Breast epithelium (tissue), 3 donors: ENCODE measurements at regions not wholly inside any gene's neighbourhood (a gene's known extent, or its start where the extent isn't known, plus 50 kb on each side); places are given as distances from the start of the nearest gene placed in this dataset.

Experiments used
- POLR2A ChIP-seq: fragments of 450-650 bp; IDR thresholded peaks from one replicate; pipeline ENCODE4 v1.6.1; 2016; ENCODE audit warnings: antibody characterized with exemption, mild to moderate bottlenecking, moderate library complexity
- TF ChIP-seq, protein P1 (sequence below), 3 donors: fragments of 450-650 bp; IDR thresholded peaks; one replicate each; pipeline ENCODE4 v1.5.1; 2016 to 2017; ENCODE audit warnings: antibody characterized with exemption in 3 of 3, mild to moderate bottlenecking in 3 of 3, moderate library complexity in 3 of 3

DNA sequence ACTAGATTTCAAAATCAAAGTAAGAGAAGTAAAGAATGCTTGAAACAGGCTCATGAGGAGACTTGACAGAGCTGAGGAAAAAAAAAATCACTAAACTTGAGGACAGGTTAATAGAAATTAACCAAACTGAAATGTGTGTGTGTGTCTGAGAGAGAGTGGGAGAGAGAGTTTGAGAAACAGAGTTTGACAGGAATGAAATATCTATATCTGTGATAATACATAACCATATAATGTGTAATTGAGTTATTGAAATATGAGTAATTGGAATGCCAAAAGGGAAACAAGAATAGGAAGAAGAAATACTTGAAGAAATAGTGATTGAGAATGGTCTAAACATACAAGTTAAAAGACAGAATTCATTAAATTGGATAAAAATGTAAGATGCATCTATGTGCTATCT lies 268.0 kb upstream of the CHRM2 start:
- TF ChIP-seq, protein P1, sequence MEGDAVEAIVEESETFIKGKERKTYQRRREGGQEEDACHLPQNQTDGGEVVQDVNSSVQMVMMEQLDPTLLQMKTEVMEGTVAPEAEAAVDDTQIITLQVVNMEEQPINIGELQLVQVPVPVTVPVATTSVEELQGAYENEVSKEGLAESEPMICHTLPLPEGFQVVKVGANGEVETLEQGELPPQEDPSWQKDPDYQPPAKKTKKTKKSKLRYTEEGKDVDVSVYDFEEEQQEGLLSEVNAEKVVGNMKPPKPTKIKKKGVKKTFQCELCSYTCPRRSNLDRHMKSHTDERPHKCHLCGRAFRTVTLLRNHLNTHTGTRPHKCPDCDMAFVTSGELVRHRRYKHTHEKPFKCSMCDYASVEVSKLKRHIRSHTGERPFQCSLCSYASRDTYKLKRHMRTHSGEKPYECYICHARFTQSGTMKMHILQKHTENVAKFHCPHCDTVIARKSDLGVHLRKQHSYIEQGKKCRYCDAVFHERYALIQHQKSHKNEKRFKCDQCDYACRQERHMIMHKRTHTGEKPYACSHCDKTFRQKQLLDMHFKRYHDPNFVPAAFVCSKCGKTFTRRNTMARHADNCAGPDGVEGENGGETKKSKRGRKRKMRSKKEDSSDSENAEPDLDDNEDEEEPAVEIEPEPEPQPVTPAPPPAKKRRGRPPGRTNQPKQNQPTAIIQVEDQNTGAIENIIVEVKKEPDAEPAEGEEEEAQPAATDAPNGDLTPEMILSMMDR (IDR thresholded peaks at IDR 0.05), result no peak
- no peak for TF ChIP-seq POLR2A
